ENCODE measurements at regions not wholly inside any gene's neighbourhood (a gene's known extent, or its start where the extent isn't known, plus 50 kb on each side); places are given as distances from the start of the nearest gene placed in this dataset.
A peak's percentile ranks its signal among the peaks of the same experiment; 100 is the strongest.
"Not testable (repeated sequence)": the region's sequence is repeated elsewhere in the genome, so short reads cannot be mapped to it uniquely, and the experiment has no call there.

DNA sequence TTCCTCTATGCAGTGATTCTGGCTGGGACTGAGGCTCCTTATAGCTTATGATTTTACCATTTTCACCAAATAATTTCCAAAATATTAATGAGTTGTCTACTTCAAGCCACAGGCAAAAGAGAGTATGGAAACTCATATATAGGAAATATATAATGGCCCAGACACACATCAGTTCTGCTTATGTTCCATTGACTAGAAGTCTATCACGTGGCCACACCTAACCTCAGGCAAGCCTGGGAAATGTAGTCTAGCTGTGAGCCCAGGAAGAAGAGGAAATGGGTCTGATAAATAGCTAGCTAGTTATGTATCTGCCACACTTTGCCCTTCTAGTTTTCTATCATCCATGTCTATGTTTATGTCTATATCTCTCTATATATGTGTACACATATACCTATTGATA lies 195.1 kb downstream of the OTOL1 start:
- ATAC-seq (no peak), DNase-seq (no peak)

DNA sequence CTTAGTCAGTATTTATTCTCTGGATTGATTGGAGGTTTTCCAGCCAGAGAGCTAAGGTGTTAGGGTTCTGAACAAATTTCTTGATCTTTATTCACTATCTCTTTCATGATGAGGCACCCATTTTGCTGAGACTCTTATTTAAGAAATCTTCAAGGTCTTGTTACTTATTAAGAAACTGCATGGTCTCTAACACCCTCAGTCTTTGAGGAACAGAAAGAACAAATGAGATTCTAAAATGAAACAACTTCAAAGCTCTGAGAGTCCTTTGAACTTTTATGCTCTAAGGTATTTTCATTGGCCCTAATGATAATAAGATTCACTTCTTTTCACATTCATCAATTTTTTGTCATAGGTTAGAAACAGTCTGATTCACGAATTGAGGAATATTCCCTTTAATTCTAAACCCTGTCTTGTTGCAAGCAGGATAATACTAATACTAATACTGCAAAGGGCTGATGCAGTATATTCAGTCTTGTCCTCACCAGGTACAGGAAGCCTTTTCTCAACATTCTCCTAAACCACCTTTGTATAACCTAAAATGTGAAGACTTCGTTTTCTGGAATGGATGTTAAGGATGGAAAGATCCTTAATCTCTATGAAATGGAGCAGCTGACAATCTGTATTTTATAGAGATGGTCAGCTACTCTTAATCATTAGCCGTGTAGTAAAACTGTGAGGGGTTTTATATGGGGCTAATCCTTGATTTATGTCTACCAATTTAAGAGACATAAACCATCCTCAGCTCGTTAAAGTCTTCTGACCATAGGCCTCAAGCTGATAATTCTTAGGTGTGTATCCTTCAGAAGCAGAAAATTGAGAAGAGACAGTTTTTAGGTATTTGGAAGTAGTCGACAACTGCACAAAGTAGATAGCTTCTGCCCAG lies 198.3 kb downstream of the OTOL1 start:
- DNase-seq (no peak), ATAC-seq (no peak)

DNA sequence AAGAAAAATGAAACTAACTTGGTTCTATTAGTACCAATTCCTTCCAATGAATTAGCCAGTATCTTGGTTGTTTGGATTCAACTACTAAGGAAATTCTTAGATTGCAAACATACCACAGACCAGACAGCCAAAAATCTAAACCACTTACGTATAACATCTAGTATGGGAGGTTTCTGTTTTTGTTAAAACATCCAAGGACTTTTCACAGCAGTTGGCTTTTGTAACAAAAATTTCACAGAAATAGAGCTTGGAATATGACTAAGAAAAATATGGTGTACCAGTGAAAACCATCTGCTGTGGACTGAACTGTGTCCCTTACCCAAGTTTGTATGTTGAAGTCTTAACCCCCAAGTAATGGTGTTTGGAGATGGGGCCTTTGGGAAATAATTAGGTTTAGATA lies 199.2 kb downstream of the OTOL1 start:
- DNase-seq, result no peak
- no peak for ATAC-seq

DNA sequence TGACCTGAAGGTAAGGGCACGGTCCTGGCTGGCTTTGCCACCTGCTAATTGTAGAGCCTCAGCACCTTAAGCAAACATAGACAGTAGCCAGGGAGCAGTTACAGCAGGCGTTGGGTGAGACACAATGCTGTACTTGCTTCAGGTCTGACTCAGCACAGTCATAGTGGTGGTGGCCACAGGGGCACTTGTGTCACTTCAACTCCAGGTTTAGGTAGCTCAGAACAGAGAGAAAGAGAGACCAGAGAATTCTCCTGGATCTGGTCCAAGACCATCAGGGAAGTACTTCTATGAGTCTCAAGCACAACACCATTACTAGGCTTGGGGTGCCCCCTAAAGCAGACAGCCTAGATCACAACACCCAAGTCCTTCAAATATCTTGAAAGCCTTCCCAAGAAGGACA lies 204.4 kb downstream of the OTOL1 start:
- ATAC-seq, result no peak
- no peak for DNase-seq

DNA sequence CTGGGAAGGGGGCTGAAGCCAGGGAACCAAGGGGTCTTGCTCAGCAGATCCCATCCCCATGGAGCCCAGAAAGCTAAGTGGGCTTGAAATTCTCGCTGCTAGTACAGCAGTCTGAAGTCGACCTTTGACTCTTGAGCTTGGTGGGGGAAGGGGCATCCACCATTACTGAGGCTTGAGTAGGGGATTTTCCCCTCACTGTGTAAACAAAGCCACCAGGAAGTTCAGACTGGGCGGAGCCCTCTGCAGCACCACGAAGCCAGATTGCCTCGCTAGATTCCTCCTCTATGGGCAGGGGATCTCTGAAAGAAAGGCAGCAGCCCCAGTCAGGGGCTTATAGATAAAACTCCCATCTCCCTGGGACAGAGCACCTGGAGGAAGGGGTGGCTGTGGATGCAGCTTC lies 210.6 kb downstream of the OTOL1 start:
- ATAC-seq, DNase-seq: not testable (repeated sequence)

DNA sequence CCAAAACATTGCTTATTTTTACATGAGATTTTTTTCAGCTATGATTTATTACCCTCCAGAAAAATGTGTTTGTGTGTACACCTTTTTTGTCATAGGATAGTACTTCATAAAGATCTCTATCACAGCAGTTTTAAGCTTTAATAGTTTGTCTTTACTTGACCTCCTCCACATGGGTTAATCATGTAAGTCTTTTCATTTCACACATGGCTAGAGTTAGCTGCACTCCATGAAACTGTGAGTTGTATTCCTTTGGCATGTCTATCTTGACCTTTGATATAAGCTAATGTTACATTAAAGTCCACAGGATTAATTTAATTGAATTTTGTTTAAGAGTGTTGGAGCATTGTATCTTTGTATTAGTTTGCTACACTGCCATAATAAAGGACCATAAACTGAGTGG lies 217.1 kb downstream of the OTOL1 start:
- no peak for DNase-seq
- no peak for ATAC-seq

DNA sequence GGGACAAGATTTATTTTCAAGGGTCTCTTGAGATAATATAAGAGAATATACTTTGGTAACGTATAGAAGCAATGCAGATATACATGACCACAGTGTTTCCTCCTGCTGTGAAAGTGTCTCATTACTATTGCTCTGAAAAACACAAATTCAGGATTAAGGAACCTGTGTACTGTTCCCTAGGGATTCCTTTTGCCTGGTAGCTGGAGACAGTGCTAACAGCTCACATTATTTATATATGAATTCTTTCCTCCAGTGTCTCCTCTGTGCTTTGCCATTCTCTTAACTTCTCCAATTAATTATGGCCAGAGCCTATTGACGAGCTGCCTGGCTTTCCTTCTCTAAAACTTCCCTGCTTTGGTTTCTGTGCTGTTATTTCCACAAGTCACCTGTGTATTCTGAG lies 235.4 kb downstream of the OTOL1 start:
- ATAC-seq (no peak), DNase-seq (no peak)

DNA sequence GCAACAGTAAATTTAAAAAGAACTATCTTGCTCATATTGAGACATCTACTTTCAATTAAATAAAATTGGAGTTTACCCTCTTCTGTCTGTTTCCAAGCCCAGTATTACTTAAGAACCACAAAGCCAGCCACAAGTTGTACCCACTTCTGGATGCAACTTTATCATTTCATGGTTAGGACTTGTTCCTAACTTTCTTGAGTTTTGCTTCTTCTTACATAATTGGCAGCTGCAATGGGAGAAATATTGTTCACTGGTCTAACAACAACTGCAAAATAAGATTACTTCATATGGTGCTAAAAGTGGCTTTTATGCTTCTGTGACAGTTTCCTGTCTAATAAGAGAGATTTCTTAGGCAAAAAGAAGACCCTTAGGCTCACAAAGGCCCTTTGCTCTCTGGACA lies 240.6 kb downstream of the OTOL1 start:
- ATAC-seq, result no peak
- no peak for DNase-seq

DNA sequence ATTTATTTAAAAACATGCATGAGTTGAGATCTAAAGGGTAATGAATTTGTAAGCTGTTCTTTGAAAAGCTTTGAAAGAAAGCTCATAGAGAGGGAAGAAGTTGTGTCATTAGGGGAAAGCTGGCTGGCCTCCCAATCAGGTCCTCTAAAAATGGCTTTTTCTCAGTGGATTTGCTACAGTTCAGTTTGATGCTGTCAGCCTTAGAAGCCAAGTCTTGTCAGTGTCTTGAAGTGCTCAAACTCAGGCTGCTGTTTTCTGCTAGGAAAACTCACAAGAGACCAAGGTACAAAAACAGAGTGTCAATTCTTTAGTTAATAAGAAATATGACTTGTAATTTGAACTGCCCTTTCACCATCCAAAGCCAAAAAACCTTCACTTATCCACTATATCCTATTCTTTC lies 243.8 kb downstream of the OTOL1 start:
- DNase-seq (no peak), ATAC-seq (no peak)

DNA sequence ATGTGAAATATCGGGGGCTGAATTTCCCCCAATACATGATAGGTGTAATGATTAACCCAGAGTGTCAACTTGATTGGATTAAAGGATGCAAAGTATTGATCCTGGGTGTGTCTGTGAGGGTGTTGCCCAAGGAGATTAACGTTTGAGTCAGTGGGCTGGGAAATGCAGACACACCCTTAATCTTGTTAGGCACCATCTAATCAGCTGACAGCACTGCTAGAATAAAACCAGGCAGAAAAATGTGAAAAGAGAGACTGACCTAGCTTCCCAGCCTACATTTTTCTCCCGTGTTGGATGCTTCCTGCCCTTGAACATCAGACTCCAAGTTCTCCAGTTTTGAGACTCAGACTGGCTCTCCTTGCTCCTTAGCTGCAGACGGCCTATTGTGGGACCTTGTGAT lies 247.8 kb downstream of the OTOL1 start:
- no peak for ATAC-seq
- no peak for DNase-seq

DNA sequence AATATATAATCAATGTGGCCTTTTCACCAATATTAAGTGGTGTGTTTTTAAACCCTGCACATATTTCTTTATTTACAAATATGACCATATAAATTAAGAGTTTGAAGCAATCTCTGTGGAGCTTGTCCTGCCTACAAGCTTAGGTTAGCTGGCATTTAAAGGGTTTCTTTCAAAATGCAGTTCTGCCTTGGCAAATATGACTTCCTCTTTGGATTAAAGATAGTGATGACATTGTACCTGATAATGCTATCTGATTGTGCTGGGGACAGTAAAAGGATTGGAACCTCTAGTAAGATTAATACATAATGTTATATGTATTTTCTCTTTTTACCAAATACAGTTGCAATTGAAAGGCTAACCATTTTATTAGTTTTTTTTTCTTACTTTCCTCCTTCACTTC lies 249.1 kb downstream of the OTOL1 start:
- DNase-seq (no peak), ATAC-seq (no peak)

DNA sequence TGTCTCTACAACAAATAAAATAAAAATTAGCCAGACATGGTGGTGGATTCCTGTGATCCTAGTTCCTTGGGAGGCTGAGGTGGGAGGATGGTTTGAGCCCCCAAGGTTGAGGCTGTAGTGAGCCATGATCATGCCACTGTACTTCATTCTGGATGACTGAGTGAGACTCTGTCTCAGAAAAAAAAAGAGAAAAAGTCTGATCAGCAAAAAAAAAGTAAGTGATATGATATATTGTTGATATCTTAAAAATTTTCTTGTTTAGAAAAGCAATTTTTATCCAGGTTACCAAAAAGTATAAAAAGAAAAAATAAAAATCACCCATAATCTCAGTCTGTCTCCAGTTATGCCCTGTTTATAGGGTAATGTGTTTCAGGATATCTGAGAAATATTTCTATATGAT lies 251.4 kb downstream of the OTOL1 start:
- no peak for DNase-seq
- no peak for ATAC-seq

DNA sequence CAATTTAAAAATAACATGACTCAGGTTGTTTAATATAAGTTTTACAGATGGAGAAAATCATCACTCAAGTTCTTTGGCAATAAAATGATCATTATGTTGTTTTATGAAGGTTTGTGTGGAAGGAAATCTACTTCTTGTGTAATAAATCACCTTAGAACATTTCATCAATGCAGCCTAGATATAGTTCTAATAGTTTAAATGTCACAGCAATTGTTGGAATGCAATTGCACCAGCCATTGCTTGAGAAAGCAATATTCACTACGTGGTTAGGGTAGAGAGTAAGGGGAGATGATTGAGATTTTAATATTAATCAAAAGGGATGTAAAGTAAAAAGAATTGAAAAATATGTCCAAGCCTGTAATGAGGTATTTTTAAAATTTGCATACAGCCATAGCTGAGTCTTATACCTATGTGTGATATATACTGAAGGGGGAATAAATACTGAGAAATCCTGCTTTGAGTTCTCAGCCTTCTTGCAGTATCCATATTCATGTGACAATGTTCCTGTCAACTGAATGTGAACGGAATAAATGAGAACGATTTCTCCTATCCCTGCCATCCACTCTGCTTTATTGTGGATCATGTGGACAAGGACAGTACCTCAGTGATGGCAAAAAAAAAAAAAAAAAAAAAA lies 257.9 kb downstream of the OTOL1 start:
- DNase-seq (no peak), ATAC-seq (no peak)

DNA sequence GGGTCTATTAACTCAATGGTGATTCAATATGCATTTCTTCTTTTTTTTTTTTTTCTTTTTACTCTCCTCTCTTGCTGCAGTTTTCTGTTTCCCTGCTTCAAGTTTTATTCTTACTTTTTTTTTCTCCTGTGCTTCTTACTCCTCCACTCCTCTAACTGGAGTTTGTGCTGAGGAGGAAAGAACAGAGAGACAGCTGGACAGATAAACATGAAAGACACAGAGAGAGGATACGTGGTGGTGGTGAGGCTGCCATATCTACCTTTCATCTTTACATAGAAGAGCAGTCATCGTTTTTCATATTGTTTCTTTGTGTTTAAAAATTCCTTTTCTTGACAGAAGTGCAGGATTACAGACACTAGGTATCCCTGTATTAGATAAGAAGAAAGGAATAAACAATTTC lies 262.8 kb downstream of the OTOL1 start:
- ATAC-seq, result no peak
- no peak for DNase-seq

DNA sequence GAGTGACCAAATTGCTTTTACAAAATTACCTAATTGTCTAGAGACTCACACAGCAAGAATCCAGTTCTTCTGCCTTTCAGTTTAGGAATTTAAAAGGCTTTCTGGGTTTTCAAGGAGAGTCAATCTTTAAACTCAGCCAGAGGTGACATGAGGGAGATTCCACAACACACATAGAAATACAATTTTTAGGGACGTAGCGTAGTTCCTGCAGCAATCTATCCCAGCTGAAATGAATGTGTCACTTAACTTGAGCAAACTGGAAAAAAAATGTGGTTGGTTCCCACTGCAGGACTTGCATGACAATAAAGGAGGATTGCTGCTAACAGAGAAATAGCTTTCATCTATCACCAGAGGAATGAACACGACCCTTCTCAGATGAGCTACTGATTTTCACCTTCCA lies 269.7 kb downstream of the OTOL1 start:
- DNase-seq, result no peak

DNA sequence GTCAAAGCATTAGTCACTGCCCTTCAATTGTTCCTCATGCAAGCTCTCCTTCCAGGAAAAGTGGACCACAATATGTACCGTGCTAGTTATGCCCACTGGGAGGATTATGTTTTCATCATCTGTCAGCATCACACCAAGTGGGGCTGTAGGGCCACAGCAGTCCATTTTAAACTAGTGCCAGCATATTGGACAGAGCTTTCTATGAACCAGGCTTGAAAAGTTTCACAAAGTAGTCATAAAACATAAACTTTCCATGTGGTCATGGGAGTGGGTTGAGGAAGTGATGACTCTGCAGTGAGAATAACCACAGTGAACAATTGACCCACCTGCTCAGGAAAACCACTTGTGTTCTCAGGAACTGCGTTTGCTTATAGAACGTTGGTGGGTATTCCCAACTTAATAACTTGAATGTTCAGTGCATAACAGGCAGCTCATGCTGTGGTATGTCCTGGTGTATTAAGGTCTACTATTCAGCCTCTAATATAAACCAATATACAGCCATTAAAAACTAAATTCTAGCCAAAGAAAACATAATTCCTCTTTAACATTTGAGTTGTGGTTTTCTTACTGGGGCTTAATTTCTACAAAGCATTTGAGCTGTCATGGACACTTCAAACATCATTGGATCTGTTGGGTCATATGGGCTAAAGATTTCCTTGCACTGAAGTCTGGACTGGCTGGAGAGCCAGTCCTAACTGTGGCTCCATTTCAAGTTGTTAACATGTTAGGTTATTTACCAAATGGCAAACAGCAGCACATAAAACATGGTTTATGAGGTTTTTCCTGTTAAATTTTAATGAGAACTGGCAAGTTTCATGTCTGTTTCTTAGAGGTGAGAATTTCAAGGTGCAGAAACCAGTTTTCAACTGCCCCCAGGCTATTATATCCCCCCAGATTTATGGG lies 274.1 kb downstream of the OTOL1 start:
- peak; percentile 77 for ATAC-seq
- DNase-seq, result peak; percentile 3

More for the DNA sequence above, 269.7 kb downstream of the OTOL1 start:
- no peak for ATAC-seq

DNA sequence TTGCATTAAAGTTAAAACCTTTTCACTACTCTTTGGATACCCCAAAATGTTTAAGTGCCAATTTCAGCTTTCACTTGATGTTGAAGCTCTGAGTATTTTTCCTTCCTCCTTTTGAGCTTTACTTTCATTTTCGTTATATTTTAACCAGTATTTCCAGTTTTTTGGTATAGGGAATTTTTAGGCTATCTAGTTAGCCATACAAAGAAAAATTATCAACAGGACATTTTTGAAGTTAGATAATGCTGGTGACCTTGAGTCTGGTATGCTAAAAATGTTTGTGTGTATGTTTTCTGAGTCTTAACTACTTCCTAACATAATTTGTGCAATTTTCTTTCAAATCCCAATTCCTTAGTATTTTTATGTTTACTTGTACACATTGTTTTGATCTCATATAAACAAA lies 284.8 kb downstream of the OTOL1 start:
- ATAC-seq, result no peak
- no peak for DNase-seq

DNA sequence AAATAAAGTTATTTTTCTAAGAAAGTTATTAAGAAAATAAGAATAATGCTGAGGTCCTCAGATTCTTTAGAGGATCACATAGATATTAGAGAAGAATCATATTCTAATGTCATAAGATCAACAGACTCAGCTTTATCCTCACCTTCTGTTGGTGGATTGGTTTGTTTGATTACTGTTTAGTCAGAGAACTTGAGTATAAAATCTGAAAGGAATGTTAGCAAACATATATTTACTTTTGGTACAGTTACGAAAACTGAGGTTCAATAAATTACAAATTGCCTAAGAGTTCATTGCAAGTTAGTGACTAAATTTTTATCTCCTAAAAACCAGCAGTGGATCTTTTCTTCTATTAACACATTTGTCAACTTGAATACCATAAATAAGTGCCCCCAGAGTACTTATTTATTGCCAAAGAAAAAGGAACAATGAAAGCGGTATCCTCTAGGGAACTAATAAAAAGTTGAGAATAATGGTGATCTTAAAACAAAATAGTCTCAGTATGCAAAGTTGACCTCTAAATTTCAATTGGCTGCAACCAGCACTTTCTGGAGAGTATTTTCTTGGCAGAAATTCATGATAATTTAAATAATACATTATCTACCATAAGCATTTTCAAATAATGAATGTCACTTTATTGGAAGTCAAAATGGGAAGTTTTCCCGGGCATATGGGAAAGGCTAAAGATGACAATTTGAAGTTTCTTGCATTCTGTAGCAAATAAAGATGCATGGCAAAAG lies 296.8 kb downstream of the OTOL1 start:
- no peak for ATAC-seq
- DNase-seq, result no peak

DNA sequence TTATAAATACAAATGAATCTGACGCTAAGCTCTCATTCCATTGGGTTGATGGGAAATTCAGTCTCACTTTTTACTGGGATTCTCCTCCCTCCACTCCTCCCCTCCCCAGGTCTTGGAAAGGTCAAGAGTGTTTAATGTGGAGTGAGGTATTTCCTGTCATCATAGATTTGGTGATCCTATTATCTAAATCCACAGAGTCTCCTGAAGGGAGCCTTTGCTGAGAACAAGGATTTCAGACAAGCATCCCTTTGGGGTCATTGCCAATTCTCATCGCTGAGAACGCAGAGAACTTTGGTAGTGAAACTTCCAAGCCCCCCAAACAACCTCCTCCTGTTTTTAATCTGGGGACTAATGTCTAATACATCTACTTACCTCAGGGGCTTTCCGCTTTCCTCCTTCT lies 297.9 kb downstream of the OTOL1 start:
- no peak for ATAC-seq
- no peak for DNase-seq

DNA sequence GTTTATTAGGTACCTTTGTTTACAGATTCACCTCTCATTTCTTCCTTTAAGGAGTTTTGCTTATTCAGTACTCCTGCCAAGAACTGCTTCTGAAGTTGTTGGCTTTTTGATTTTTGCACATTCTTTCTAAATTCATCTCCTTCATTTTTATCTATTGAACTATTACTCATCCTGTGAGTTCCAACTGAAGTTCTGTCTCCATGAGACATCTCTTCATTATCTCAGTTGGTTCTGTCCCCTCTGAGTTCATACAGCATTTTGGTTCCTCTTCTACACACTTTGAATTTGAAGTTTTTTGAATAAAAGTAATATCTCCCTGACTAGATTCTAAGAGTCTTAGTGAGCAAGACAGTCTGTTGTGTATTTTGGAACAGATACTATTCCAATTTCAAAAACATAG lies 299.7 kb downstream of the OTOL1 start:
- ATAC-seq (no peak), DNase-seq (no peak)

DNA sequence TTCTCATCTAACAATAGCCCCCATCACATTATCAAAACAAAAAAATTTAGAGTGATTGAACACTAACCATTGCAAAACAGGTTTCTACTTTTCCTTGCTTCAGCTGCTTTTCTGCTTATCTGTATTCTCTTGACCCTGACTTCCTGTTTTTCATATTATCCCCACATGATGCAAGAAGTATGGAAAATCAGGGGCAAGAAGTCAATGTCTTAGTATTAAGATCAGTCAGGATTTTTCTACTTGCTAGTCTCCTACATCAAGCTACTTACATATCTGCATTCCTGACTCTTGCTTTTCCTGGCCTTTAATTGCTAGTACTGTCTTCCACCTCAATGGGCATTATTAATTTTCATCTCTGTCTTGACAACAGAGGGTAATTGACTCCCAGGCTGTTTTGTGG lies 300.2 kb downstream of the OTOL1 start:
- DNase-seq (no peak), ATAC-seq (no peak)

DNA sequence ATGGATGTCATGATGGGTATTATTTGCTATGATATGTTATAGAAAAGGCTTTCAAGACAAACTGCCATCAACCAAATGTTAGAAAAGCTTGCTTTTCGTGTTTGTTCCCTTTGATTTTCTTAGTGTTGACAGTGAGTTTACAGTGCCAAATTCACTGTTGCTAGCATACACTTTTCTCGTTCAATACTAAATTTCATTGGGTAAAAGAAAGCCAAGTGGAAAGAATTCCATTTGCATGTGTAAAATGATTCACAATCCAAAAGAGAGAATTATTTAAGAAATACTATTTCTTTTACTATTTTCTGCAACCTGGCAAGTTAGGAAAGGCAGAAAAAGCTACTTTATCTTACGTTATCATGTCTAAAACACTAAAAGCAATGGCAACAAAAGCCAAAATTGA lies 301.4 kb downstream of the OTOL1 start:
- no peak for ATAC-seq

More for the DNA sequence above, 301.4 kb downstream of the OTOL1 start:
- no peak for DNase-seq

Data from stimulated activated naive CD8-positive, alpha-beta T cell treated with anti-CD3 and anti-CD28 coated beads, Interleukin-15, Interleukin-2, amounts not matched to agents 100 U/mL and 50 U/mL, for 24 hours (primary cell).